Midbrain (tissue), 1 donor: ENCODE measurements at regions not wholly inside any gene's neighbourhood (a gene's known extent, or its start where the extent isn't known, plus 50 kb on each side); places are given as distances from the start of the nearest gene placed in this dataset.
"Not testable (repeated sequence)": the region's sequence is repeated elsewhere in the genome, so short reads cannot be mapped to it uniquely, and the experiment has no call there.

Experiments used
- DNase-seq: peaks from one replicate; lab custom pipeline; 2025; lab: John Stamatoyannopoulos, UW

DNA sequence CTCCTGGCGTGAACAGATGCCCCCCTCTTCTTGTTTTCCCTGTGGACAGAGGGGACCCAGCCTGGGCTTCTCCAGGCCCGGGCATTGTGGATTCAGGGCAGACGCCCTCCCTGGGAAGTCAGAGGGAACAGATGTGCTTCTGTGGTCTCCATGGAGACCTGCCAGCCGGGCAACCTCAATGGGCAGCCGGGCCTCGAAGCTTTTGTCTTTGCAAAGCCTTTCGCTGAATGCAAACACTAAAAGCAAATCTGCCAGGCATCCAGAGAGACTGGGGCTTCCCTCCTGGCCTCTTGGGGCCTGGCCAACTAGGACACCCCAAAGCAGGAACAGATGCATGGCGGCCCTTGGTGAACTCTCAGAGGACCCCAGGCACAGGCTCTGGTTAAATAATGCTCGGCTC is 370.0 kb upstream of the SULF2 start:
- DNase-seq, result peak; percentile 80

DNA sequence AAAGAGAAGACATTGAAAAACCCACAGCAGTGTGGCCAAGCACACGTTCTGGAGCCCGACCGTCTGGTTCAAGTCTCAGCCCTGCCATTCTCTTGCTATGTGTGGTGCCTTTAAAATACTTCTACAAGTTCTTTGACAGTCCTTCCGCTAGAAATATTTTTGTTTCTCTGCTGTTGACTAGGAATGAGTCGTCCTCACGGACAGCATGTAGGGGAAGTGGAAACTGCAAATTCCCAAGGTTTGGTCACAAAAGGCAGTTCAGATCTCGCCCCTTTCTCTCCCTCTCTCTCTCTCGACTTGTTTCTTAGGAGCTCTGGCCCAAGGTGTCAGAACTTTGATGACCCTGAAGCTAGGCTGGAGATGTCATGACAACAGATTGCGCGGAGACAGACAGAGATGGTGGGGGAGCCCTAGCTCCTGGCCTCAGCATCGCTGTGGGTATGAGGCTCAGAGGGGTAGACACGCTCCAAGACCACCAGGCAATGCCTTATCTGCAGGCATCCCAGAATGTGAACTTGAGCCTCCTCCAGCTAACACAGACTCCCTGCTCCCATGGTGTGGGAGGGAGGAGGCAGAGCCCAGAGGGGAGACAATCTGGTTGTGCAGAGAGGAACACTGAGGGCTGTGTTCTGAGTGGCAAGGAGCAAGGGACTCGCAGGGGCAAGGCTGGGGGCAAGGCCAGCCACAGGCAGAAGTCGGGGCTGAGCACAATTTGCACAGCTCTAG is 368.9 kb upstream of the SULF2 start:
- no peak for DNase-seq

DNA sequence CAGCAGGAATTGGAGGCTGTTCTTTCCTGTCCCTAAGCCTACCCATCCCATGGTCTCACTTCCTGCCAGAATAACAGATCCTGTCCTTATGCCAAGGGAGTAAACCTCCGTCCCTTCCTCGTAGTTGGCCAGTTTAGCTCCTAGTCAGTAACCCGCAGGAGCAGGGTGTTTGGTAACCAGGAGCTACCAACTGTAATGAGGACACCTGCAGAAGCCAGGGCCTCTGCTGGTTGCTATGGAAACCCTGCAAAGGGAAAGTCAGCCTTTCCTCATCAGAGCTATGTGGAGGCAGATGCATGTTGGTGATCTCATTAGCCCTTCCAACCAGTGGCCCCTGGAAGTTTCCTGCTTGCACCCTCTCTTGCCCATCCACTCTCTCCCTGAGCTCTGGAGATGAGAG is 368.2 kb upstream of the SULF2 start:
- no peak for DNase-seq

DNA sequence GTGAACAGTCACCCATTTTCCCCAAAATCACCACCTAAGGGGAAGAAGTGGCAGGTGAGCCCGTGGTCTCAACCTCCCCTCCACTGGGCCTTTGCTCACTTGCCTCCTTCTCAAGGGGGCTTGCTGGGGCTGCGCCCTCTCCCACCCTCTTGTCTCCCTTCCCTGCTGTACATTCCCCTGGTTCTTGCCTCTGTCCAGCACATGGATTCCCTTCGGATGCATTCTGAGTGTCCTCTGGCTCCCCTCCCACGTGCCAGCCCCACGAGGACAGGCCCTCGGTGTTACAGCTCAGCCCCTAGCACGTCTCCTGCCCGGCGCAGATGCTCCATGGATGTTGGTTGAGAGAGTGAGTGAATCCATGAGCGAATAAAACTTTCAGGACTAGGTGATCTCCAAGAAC is 367.8 kb upstream of the SULF2 start:
- DNase-seq, result no peak

DNA sequence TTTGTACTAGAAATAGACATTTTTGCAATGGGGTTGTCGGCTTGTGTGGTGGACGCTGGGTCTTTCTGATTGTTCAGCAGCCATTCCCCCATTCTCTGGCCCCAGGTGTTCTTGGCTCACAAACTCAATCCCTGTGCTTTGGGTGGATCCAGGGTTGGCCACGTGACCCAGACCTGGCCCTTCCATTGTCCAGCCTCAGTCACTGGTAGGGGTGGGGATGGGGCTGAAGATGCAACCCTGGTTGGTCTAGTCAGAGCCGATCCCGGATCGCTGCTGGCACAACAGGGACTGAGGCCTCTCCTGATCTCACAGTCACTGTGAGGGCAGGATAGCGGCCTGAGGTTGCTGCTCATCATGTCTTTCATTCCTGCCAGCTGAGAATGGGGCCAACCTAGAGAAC is 365.3 kb upstream of the SULF2 start:
- DNase-seq, result no peak

DNA sequence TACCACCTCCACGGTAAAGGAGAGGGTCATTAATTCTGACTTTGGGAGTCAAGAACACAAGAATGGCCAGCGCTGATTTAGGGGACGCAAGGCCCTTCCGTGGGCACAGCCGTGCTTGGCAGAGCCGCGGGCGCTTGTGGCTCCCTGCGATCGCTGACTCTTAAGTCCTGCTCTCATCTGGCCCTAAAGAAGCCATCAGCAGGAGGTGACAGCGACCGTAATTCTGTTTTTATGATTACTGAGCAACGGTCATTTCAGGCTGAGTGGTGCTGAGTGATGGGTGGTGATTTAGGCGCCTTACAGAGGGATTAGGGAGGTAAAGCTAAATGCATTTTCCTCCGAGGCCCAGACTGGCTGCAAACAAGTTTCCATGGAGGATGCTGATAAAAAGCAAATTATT is 364.6 kb upstream of the SULF2 start:
- DNase-seq, result no peak

DNA sequence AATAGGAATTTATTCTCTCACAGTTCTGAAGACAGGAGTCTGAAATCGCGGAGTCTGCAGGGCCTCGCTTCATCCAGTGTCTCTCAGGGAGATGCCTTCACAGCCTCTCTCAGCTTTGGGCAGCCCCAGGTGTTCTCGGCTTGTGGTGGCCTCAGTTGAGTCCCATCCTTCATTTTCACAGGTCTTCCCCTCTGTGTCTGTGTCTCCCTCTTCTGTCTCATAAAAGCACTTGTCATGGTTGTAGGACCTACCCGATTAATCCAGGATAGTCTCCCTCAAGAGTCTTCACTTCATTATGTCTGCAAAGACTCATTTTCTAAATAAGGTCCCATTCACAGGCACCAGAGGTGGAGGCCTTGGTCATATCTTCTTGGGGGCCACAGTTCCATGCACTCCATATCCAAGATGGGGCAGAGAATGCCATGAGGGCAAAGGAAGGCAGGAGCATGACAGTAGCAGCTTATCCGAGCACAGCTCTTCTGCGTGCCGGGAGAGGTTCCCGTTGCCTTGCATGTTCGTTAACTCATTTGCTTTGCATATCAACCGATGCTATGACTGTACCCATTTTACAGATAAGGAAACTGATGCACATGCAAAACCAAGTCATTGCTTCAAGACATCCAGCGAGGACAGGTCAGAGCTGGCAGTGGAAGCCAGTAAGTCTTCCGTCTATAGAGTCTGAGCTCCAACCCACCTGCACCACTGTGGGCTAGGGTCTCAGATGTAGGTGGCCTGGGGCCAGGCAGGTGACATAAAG is 363.8 kb upstream of the SULF2 start:
- no peak for DNase-seq

DNA sequence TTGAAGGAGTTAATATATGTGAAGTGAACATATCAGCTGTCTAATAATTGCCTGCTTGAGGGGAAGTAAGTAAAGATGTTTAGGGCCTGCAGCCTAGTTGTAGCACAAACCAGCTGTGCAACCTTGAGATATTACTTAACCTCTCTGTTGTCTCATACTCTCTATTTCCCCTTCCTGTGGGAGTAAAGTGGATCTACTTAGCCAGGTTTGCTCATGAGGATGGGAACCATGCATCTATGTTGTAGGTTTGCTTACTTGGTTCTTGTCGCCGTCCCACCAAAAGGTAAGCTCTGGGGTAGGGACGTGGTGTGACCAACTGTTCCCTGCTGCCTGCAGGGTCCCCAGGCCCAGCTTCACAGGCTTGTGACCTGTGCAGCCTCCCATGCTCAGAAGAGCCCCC is 362.7 kb upstream of the SULF2 start:
- DNase-seq, result no peak

DNA sequence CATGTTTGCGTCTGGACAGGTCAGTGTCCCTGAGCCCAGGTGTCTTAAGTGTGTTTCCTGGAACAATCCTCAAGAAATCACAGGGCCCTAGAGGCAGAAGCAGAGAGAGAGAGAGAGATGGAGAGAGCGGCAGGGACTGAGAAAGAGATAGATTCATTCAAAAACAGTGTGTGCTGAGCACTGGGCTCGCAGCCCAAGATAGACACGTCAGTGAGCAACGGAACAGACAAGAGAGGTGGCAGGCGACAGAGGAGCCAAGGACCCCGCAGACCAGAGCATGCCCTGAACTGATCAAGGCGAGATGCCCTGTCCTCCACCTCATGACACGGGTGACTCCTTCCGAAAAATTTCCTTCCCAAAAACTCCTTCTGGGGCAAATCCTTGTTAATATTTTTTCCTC is 362.0 kb upstream of the SULF2 start:
- no peak for DNase-seq

DNA sequence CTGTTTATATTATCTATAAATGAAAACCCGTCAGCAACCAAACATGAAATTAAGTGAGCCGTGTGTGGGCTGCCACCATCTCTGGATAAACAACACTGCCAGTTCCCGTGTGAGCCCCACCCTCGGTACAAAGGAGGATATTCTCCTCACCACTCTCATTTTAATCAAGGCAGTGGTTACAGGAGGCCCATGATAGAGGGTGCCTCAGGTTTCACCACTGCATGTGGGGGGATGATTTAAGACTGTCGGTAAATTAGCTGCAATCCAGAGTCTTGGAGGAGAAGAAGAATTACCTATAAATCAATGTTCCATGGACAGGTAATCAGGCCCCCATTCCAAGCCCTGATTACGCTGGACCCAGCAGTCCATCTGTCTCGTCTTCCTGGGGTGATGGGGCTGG is 361.6 kb upstream of the SULF2 start:
- DNase-seq, result no peak

DNA sequence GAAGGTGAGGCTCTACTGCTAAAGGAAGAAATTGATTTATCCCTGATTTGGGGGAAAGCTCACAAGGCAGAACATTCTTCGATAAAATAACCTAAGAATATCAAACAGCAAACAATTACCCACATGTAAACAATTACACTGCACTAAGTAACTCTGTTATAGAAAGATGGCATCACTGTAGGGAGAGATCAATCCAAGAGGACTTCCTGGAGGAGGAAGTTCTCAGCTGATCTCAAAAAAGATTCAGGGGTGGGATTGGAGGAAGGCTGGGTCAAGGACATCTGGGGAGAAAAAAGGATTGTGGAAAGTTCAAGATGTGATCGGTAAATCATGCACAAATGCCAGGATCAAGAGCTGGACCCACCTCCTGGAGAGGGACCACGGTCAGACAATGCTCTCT is 361.0 kb upstream of the SULF2 start:
- DNase-seq, result no peak

DNA sequence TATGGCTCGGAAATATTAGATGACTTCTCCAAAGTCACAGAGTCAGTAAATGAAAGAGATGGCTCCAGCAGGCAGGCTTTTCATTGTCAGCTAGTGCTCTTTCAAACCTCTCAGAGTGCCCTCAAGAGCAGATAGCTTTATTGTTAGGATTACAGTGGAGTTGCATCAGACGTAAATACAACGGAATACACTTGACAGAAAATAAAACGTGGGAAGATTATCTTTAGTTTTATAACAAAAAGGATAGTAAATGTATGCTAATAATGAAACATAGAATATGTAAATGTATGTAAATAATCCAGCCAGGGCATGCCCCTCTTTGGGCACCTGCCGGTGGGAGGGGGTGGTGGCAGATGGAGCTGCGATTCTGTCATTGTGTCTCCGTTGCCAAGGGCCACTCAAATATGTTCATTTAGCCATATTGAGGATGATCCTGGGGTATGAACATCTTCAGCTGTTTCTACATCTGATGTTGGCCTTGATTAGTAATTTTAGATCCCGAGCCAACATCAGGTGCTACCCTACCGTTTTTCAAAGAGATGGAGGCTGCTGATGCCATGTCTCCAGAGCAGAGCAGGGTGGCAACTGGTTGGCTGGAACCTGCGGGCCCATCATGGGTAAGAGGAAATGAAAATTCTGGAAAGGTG is 358.3 kb upstream of the SULF2 start:
- DNase-seq, result no peak

DNA sequence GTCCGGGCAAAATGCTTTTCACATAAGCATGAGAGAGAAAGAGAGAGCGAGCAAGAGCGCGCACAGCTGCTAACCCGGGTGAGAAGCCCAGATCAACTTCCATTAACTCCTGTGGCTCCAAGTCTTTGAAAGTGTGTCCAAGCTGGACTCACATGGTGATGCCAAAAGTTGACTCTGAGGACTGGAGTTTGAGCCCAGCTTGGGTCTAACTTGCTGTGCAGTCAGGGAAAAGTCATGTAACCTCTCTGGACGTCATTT is 357.2 kb upstream of the SULF2 start:
- no peak for DNase-seq

DNA sequence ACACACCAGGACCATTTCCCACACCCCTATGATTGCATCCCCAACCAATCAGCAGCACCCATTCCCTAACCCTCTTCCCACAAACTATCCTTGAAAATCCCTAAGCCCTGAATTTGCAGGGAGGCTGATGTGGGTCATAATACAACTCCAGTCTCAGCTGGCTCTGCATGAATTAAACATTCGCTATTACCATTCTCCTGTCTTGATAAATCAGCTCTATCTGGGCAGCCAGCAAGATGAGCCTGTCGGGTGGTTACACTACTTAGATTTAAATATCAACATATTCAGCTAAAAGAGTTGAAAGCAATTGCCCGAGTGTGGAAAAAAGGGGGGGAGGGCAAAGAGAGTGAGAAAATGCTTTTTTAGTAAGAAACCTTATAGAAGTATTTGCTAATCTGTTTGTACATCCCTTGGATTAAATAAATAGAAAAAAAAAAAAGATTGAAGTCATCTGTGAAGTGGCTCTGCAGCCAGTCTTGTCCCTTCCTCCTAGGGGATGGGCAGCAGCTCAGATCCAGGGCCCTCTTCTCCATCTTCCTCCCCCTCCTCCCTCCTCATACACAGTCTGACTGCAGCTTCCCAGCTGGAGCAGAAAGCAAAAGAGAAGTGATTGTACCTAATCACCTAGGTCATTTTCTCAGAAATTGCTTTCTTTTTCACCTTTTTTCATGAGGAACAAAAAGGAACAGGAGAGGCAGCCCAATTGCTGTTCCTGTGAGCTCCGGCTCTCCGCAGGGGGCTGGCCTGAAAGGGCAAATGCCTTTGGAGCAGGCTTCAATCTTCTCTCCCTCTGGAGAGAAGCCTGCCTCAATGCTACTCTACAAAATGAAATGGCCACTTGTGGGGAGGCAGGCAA is 356.6 kb upstream of the SULF2 start:
- no peak for DNase-seq

DNA sequence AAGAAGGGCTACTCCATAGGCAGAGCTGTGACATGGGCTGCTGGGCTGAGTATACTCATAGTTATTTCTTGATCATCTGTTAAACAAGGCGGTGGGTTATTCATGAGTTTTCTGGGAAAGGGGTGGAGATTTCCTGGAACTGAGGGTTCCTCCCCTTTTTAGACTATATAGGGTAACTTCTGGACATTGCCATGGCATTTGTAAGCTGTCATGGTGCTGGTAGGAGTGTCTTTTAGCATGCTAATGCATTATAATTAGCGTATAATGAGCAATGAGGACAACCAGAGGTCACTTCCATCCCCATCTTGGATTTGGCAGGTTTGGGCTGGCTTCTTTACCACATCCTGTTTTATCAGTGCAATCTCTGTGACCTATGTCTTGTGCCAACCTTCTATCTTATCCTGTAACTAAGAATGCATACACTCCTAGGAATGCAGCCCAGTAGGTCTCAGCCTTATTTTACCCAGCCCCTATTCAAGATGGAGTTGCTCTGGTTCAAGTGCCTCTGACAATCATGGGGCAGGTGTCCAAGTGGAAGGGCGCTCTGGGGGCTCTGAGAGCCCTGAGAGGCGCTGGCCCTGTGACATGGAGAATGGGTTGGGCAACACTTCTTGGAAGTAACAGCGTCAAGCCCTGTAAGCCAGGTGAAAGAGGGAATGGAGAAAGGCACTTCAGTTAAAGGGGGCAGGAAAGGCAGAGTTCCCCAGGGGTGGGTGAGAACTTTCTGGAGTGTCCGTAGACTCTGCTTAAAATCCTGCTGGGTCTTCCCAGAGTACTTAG is 354.2 kb upstream of the SULF2 start:
- DNase-seq, result no peak

DNA sequence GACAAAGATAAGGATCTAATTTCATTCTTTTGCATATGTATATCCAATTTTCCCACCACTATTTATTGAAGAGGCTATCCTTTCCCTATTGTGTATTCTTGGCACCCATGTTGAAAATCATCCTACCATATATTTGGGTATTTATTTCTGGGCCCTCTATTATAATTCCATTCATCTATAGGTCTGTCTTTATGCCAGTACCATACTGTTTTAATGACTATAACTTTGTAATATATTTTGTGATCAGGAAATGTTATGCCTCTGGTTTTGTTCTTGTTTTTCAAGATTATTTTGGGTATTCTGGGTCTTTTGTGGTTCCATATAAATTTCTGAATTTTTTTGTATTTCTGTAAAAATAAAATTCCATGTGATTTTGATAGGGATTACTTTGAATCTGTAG is 347.6 kb upstream of the SULF2 start:
- DNase-seq, result no peak

DNA sequence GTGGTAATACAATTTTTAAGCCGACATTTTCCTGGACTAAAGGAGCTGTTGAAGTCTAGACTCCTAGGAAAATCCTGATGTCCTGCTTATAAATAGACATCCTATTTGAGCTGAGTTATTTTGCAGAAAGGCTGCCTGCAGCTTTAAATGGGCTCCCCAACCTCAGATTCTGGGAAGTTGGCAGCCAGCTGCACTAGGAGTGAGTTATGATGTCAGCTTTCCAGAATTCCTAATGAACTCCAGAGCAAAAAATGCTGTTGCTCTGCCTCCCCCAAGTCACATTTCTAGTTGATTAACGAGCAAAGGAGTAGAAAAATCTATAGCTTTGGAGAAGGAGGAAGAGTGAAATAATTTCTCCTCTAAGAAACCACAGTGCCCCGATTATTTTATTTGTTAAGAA is 346.3 kb upstream of the SULF2 start:
- no peak for DNase-seq

DNA sequence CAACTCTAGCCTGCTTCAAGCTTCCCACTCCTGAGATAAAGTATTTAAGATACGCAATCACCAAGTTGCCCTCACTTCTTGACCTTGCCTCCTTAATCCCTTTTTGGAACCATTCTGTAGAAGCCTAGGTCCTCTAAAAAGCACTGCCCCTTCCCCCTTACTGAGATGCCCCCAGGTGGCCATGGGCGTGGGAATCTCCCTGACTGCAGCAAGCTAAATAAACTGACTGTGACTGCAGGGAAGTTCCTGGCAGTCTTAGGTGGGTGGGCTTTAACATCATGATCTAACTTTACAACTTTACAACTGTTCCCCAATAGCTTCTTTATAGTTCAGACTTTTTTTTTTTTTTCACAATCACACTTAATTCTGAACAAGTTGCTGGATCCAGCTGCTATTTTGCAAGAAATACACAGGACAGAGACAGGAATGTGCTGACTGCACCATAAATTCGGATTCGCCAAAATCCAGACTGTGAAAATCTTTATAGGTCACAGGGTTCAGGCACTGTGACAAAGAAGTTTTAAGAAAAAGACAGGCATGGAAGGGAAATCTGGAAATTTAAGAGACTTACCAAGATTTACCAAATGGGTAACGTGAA is 344.2 kb upstream of the SULF2 start:
- no peak for DNase-seq

DNA sequence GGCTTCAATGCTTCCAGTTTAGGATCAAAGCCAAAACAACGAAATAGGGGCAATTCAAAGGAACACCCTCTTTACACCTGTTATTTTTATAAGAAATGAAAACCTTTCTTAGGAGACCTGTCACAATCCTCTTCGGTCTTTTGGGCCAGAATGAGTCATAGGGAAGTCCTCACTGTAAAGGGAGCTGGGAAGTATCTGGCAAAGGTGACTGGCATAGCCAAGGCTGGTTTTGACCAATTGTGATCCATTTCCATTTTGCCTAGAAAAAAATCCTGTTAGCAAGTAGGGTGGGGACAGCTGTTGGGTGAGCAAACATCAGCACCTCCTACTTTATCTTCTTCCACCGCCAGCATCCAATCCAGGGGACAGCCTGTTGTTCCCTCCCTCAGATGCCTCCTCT is 343.2 kb upstream of the SULF2 start:
- DNase-seq, result no peak

DNA sequence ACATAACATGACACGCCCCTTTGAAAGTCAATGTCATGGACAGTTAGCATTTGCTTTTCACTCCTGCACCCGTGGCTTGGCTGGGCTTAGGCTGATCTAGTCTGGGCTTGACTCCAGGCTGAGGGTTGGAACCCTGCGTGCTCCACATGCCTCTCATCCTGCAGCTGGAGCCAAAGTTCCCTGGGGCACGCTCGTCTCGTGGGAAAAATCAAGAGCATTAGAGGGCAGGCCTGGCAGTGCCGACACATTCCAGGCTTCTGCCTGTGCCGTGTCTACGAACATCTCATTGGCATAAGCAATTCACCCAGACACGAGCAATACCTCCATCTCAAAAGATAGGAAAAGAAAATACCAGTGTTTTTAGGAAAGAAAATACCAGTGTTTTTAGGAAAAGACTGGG is 342.7 kb upstream of the SULF2 start:
- DNase-seq, result not testable (repeated sequence)

DNA sequence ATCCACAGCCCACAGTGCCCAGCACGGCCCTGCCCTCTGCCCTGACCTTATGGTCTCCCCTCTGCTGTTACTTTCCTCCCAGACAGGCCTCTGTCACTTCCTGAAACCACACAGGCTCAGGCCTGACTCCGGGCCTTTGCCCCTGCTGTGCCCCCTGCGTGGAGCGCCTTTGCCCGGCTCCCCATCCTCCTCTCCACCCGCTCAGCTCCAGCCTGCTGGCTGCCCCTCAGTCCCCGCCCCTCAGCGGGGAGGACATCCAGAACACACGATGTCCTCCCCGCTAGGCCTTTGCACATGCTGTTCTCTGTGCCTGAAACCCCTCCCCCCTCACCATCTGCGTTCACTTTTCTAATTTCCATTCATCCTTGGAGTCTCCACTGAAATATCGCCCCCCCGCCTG is 341.9 kb upstream of the SULF2 start:
- DNase-seq, result not testable (repeated sequence)
